Loucy (cell line): ENCODE measurements at regions not wholly inside any gene's neighbourhood (a gene's known extent, or its start where the extent isn't known, plus 50 kb on each side); places are given as distances from the start of the nearest gene placed in this dataset.

Experiments used
- H2AFZ ChIP-seq: fragments of 200-600 bp; sonication (generic); 2 replicates; pipeline ENCODE4 v1.6.0; 2016; ENCODE audit warnings: antibody characterized with exemption, mild to moderate bottlenecking, low read length, moderate library complexity
- H3F3A ChIP-seq: fragments of 200-600 bp; 2 replicates; pipeline ENCODE4 v1.6.0; 2016; ENCODE audit warnings: antibody characterized with exemption, low read depth, mild to moderate bottlenecking
- H3K27me3 ChIP-seq: fragments of 200-600 bp; sonication (generic); 2 replicates; pipeline ENCODE4 v1.6.1; 2014; ENCODE audit warnings: low read length, mild to moderate bottlenecking; ENCODE audit not compliant: insufficient read depth, poor library complexity, severe bottlenecking
- H3K36me3 ChIP-seq: fragments of 200-600 bp; sonication (generic); 2 replicates; pipeline ENCODE4 v1.6.1; 2016; ENCODE audit warnings: low read length; ENCODE audit not compliant: insufficient read depth
- H3K4me1 ChIP-seq: fragments of 200-600 bp; sonication (generic); 2 replicates; pipeline ENCODE4 v1.5.1; 2014; ENCODE audit warnings: low read length, mild to moderate bottlenecking; ENCODE audit not compliant: insufficient read depth, poor library complexity, severe bottlenecking
- H3K4me2 ChIP-seq: fragments of 200-600 bp; sonication (generic); 2 replicates; pipeline ENCODE4 v1.6.0; 2014; ENCODE audit warnings: antibody characterized with exemption, low read length, low read depth, mild to moderate bottlenecking; ENCODE audit not compliant: poor library complexity, severe bottlenecking
- H3K4me3 ChIP-seq: fragments of 200-600 bp; sonication (generic); 2 replicates; pipeline ENCODE4 v1.5.1; 2014; ENCODE audit warnings: low read length, mild to moderate bottlenecking, mixed read lengths; ENCODE audit not compliant: poor library complexity, severe bottlenecking
- H3K79me2 ChIP-seq: fragments of 200-600 bp; sonication (generic); 2 replicates; pipeline ENCODE4 v1.6.1; 2014; ENCODE audit warnings: low read length; ENCODE audit not compliant: insufficient read depth
- H3K9ac ChIP-seq: fragments of 200-600 bp; sonication (generic); 2 replicates; pipeline ENCODE4 v1.6.0; 2014; ENCODE audit warnings: mild to moderate bottlenecking, low read depth, low read length, moderate library complexity; ENCODE audit not compliant: poor library complexity, severe bottlenecking
- H3K9me2 ChIP-seq: fragments of 200-600 bp; sonication (generic); replicated peaks from 2 replicates; pipeline ENCODE4 v1.6.1; 2016; ENCODE audit warnings: low read depth, low read length, mixed read lengths
- H3K9me3 ChIP-seq: fragments of 200-600 bp; sonication (generic); 2 replicates; pipeline ENCODE4 v1.6.1; 2014; ENCODE audit warnings: mild to moderate bottlenecking, antibody characterized with exemption, low read length, low read depth; ENCODE audit not compliant: insufficient read depth
- H4K20me1 ChIP-seq: fragments of 200-600 bp; sonication (generic); 2 replicates; pipeline ENCODE4 v1.6.0; 2014; ENCODE audit warnings: antibody characterized with exemption, low read length, mild to moderate bottlenecking; ENCODE audit not compliant: insufficient read depth, poor library complexity, severe bottlenecking
- CTCF ChIP-seq: fragments of 200-600 bp; sonication (generic); conservative IDR thresholded peaks from 2 replicates; pipeline ENCODE4 v1.5.1; 2014; ENCODE audit warnings: mild to moderate bottlenecking, antibody characterized with exemption, low read length
- EZH2phosphoT487 ChIP-seq: fragments of 200-600 bp; IDR thresholded peaks from 2 replicates; pipeline ENCODE4 v1.6.1; 2018; ENCODE audit warnings: antibody characterized with exemption, mild to moderate bottlenecking, moderate library complexity, borderline replicate concordance

GRCh38 chr7:431041-431440 lies 88.6 kb downstream of the PDGFA start:
- Histone ChIP-seq H3K9me2 (no peaks in the 10 kb centered on the region), H3K4me2 (no peak overlapping the region), H4K20me1 (no peaks in the 10 kb centered on the region), H3K4me1 (no peaks in the 10 kb centered on the region), H2AFZ (no peak overlapping the region), H3K36me3 (no peaks in the 10 kb centered on the region), H3K9ac (no peak overlapping the region), H3K4me3 (no peak overlapping the region), H3K27me3 (no peaks in the 10 kb centered on the region), H3K79me2 (no peaks in the 10 kb centered on the region), H3K9me3 (peaks cover 12% of the 10 kb centered on the region; the same call in 1 of the 2 replicates), H3F3A (no peaks in the 10 kb centered on the region)
- TF ChIP-seq EZH2phosphoT487 (no peak), CTCF (no peak)

GRCh38 chr7:431658-432111 lies 88.0 kb downstream of the PDGFA start:
- peaks cover 11% of the 10 kb centered on the region; the same call in 1 of the 2 replicates for H3K9me3 ChIP-seq
- no peaks in the 10 kb centered on the region for H3K27me3 ChIP-seq

GRCh38 chr7:432256-432655 lies 87.4 kb downstream of the PDGFA start:
- H4K20me1 ChIP-seq = no peaks in the 10 kb centered on the region
- TF ChIP-seq EZH2phosphoT487 (no peak), CTCF (no peak)
- H3K36me3 ChIP-seq = no peaks in the 10 kb centered on the region
- H3K9me3 ChIP-seq = peaks cover 13% of the 10 kb centered on the region; the same call in 1 of the 2 replicates
- no peaks in the 10 kb centered on the region for H3F3A ChIP-seq
- no peak overlapping the region for H2AFZ ChIP-seq
- no peaks in the 10 kb centered on the region for H3K9me2 ChIP-seq
- no peak overlapping the region for H3K9ac ChIP-seq
- H3K27me3 ChIP-seq = no peaks in the 10 kb centered on the region
- H3K79me2 ChIP-seq = no peaks in the 10 kb centered on the region
- H3K4me1 ChIP-seq = no peaks in the 10 kb centered on the region
- H3K4me3 ChIP-seq = no peak overlapping the region
- no peak overlapping the region for H3K4me2 ChIP-seq

More at GRCh38 chr7:431658-432111, 88.0 kb downstream of the PDGFA start:
- Histone ChIP-seq H3K4me1 (no peaks in the 10 kb centered on the region), H3K4me2 (no peak overlapping the region), H3K4me3 (no peak overlapping the region), H4K20me1 (no peaks in the 10 kb centered on the region), H3K9me2 (no peaks in the 10 kb centered on the region), H2AFZ (no peak overlapping the region), H3K36me3 (no peaks in the 10 kb centered on the region), H3F3A (no peaks in the 10 kb centered on the region), H3K79me2 (no peaks in the 10 kb centered on the region), H3K9ac (no peak overlapping the region)
- TF ChIP-seq EZH2phosphoT487 = no peak
- TF ChIP-seq CTCF = no peak
